H1 (cell line): ENCODE measurements at regions not wholly inside any gene's neighbourhood (a gene's known extent, or its start where the extent isn't known, plus 50 kb on each side); places are given as distances from the start of the nearest gene placed in this dataset.

Source experiments
- CTCF ChIA-PET: fragments of 300-600 bp; sonication (Branson Sonifier 250); formaldehyde crosslinking; loops from one replicate; lab custom pipeline; 2021; ENCODE audit not compliant: partially characterized antibody; lab: Charles Lee
- POLR2A ChIA-PET: fragments of 300-600 bp; sonication (Branson Sonifier 250); formaldehyde crosslinking; loops from one replicate; lab custom pipeline; 2021; ENCODE audit warnings: inconsistent platforms; ENCODE audit not compliant: partially characterized antibody; lab: Charles Lee
- DNase-seq, 2 experiments: peaks; one replicate each; pipeline versions ENCODE4 v3.0.0 to v3.0.0-alpha.2; 2010 to 2022; ENCODE audit warnings: low spot score in 2 of 2, low read depth in 1 of 2, mixed read lengths in 1 of 2
- FAIRE-seq: peaks from 2 replicates; lab custom pipeline; 2011; peaks lifted over from hg19 to GRCh38; lab: Jason Lieb, UNC
- H2AFZ ChIP-seq: 2 replicates; pipeline ENCODE4 v1.8.1; 2012; ENCODE audit warnings: low read length, inconsistent platforms
- H2AK5ac ChIP-seq: 2 replicates; pipeline ENCODE4 v1.6.1; 2013; ENCODE audit warnings: low read depth, low read length
- H2BK120ac ChIP-seq: replicated peaks from 2 replicates; pipeline ENCODE3; 2013; ENCODE audit warnings: low read depth, low read length, inconsistent platforms
- H2BK12ac ChIP-seq: 2 replicates; pipeline ENCODE4 v1.6.1; 2013; ENCODE audit warnings: low read depth, low read length
- H2BK15ac ChIP-seq: 2 replicates; pipeline ENCODE4 v1.6.1; 2013; ENCODE audit warnings: low read length
- H2BK20ac ChIP-seq: 2 replicates; pipeline ENCODE4 v1.6.1; 2013; ENCODE audit warnings: low read length
- H2BK5ac ChIP-seq: 2 replicates; pipeline ENCODE4 v1.6.1; 2013; ENCODE audit warnings: low read depth, low read length
- H3K14ac ChIP-seq: 2 replicates; pipeline ENCODE4 v1.6.1; 2013; ENCODE audit warnings: inconsistent platforms; ENCODE audit not compliant: insufficient read length
- H3K18ac ChIP-seq: 2 replicates; pipeline ENCODE4 v1.6.1; 2013; ENCODE audit warnings: low read length; ENCODE audit errors: extremely low read depth
- H3K23ac ChIP-seq: 2 replicates; pipeline ENCODE4 v1.6.1; 2013; ENCODE audit warnings: inconsistent platforms; ENCODE audit not compliant: insufficient read length
- H3K23me2 ChIP-seq: 2 replicates; pipeline ENCODE4 v1.6.1; 2013; ENCODE audit warnings: low read depth, low read length
- H3K27ac ChIP-seq: 2 replicates; pipeline ENCODE4 v1.6.1; 2011; ENCODE audit warnings: low read depth, low read length, inconsistent platforms
- H3K27me3 ChIP-seq, 4 experiments: replicated peaks in 1 of 4; 1 replicate in 1 of 4; 2 replicates in 3 of 4; pipeline versions ENCODE4 v1.6.1 to v1.8.1; 2011 to 2013; ENCODE audit warnings: low read length in 3 of 4, mild to moderate bottlenecking in 3 of 4, inconsistent platforms in 2 of 4, mixed read lengths in 2 of 4, moderate library complexity in 1 of 4; ENCODE audit not compliant: control insufficient read depth in 3 of 4, insufficient read depth in 3 of 4; ENCODE audit errors: extremely low read depth in 1 of 4
- H3K36me3 ChIP-seq, 4 experiments: 2 replicates each; pipeline versions ENCODE4 v1.6.1 to v1.8.1; 2011 to 2013; ENCODE audit warnings: mild to moderate bottlenecking in 4 of 4, low read length in 3 of 4, moderate library complexity in 2 of 4, control low read depth in 1 of 4, inconsistent platforms in 1 of 4; ENCODE audit not compliant: insufficient read depth in 4 of 4, control insufficient read depth in 2 of 4
- H3K4ac ChIP-seq: replicated peaks from 2 replicates; pipeline ENCODE3; 2013; ENCODE audit warnings: low read length, low read depth, mixed read lengths, inconsistent platforms; ENCODE audit not compliant: insufficient read length
- H3K4me1 ChIP-seq, 4 experiments: replicated peaks in 1 of 4; 1 replicate in 1 of 4; 2 replicates in 3 of 4; pipeline versions ENCODE4 v1.6.1 to v1.8.1; 2011 to 2013; ENCODE audit warnings: low read length in 3 of 4, inconsistent platforms in 2 of 4, mixed read lengths in 1 of 4; ENCODE audit not compliant: insufficient read depth in 4 of 4, control insufficient read depth in 3 of 4
- H3K4me2 ChIP-seq, 2 experiments: 2 replicates each; pipeline versions ENCODE4 v1.6.1 to v1.8.1; 2011 to 2013; ENCODE audit warnings: low read depth in 2 of 2, low read length in 2 of 2, control low read depth in 1 of 2, inconsistent platforms in 1 of 2, mild to moderate bottlenecking in 1 of 2; ENCODE audit not compliant: insufficient read depth in 1 of 2
- H3K4me3 ChIP-seq, 4 experiments: fragments of 200-600, 300-600 bp in 1 of 4; sonication (generic), shearing (Covaris generic), sonication (Bioruptor Twin) in 1 of 4; 2 replicates each; pipeline versions ENCODE4 v1.5.1 to v1.8.1; 2011 to 2016; ENCODE audit warnings: low read length in 4 of 4, low read depth in 3 of 4, control low read depth in 2 of 4, inconsistent platforms in 2 of 4, mild to moderate bottlenecking in 2 of 4, mixed read lengths in 1 of 4, moderate library complexity in 1 of 4; ENCODE audit not compliant: insufficient read depth in 2 of 4; ENCODE audit errors: extremely low read depth in 1 of 4
- H3K56ac ChIP-seq: replicated peaks from 2 replicates; pipeline ENCODE3; 2013; ENCODE audit warnings: low read depth, mild to moderate bottlenecking, mixed read lengths, low read length, inconsistent platforms; ENCODE audit not compliant: insufficient read length
- H3K79me1 ChIP-seq: 2 replicates; pipeline ENCODE4 v1.6.1; 2013; ENCODE audit warnings: low read depth, low read length, control low read depth
- H3K79me2 ChIP-seq, 2 experiments: 2 replicates each; pipeline versions ENCODE4 v1.6.1 to v1.8.1; 2012 to 2013; ENCODE audit warnings: low read length in 2 of 2, mild to moderate bottlenecking in 2 of 2, inconsistent platforms in 1 of 2; ENCODE audit not compliant: insufficient read depth in 2 of 2, control insufficient read depth in 1 of 2
- H3K9ac ChIP-seq, 4 experiments: replicated peaks in 1 of 4; 1 replicate in 1 of 4; 2 replicates in 3 of 4; pipeline versions ENCODE4 v1.6.1 to v1.8.1; 2011 to 2013; ENCODE audit warnings: low read depth in 3 of 4, low read length in 3 of 4, control low read depth in 2 of 4, mild to moderate bottlenecking in 2 of 4, moderate library complexity in 2 of 4, inconsistent platforms in 1 of 4; ENCODE audit errors: extremely low read depth in 1 of 4
- H3K9me3 ChIP-seq, 2 experiments: 2 replicates each; pipeline versions ENCODE4 v1.6.1 to v1.8.1; 2012 to 2013; ENCODE audit warnings: mild to moderate bottlenecking in 2 of 2, moderate library complexity in 2 of 2, control low read depth in 1 of 2, inconsistent platforms in 1 of 2, low read depth in 1 of 2, low read length in 1 of 2, mixed read lengths in 1 of 2; ENCODE audit not compliant: insufficient read depth in 2 of 2
- H4K20me1 ChIP-seq, 2 experiments: replicated peaks in 1 of 2; 2 replicates each; pipeline versions ENCODE3 to v1.8.1; 2011 to 2013; ENCODE audit warnings: inconsistent platforms in 2 of 2, low read length in 2 of 2, mild to moderate bottlenecking in 1 of 2; ENCODE audit not compliant: insufficient read depth in 2 of 2, control insufficient read depth in 1 of 2
- H4K5ac ChIP-seq: 2 replicates; pipeline ENCODE4 v1.6.1; 2013; ENCODE audit warnings: low read length, low read depth, mixed read lengths, inconsistent platforms; ENCODE audit not compliant: insufficient read length
- H4K8ac ChIP-seq: 2 replicates; pipeline ENCODE4 v1.8.0; 2013; ENCODE audit warnings: mild to moderate bottlenecking, moderate library complexity, low read length, inconsistent platforms; ENCODE audit not compliant: insufficient read depth; ENCODE audit errors: extremely low read depth
- H4K91ac ChIP-seq: replicated peaks from 2 replicates; pipeline ENCODE3; 2013; ENCODE audit warnings: low read length, mixed read lengths, inconsistent platforms; ENCODE audit not compliant: insufficient read length
- BACH1 ChIP-seq: IDR thresholded peaks from 2 replicates; pipeline ENCODE4 v1.6.1; 2012; ENCODE audit warnings: low read length, improper control_type of control experiment
- TAF1 ChIP-seq: IDR thresholded peaks from 2 replicates; pipeline ENCODE4 v1.6.1; 2011; ENCODE audit warnings: mild to moderate bottlenecking, low read depth, low read length
- WGBS, 2 experiments: shearing (Covaris generic) in 1 of 2; methylation state at CpG; one replicate each; pipeline versions ENCODE4 v1.1.6 to v1.1.7; 2013 to 2015; ENCODE audit warnings: low lambda C conversion rate in 2 of 2, mixed read lengths in 2 of 2, inconsistent platforms in 1 of 2, low coverage in 1 of 2, missing lambda C conversion rate in 1 of 2; ENCODE audit not compliant: insufficient replicate concordance in 2 of 2, insufficient coverage in 1 of 2, insufficient read length in 1 of 2; ENCODE audit errors: extremely low coverage in 1 of 2, missing lambda C conversion rate in 1 of 2; 5-methylcytosine and 5-hydroxymethylcytosine counted together
- TF ChIP-seq, protein P1 (sequence below): IDR thresholded peaks from 2 replicates; pipeline ENCODE4 v1.6.1; 2012; ENCODE audit warnings: inconsistent platforms

DNA sequence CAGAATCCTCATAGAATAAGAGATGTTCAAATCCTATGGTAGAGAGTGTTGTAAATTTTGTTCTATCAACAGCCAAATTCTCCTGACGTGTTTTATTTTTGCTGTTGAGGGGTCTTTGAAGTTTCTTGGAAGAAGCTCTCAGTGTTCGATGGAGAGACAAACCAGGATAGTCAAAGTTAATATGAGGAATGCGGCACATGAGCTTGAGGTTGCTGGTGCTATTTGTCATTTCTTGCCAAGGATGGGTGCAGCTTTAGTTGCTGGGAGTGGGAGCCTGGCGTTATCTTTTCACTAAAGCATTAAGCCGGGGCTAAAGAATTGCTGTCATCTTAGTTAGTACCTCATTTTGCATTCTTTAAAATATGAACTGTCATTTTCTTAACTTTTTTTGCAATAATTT, 239.9 kb upstream of the CSNK1A1L start:
- DNase-seq = no peak
- H3K14ac ChIP-seq = no peak overlapping the region
- no peaks in the 10 kb centered on the region for H3K23me2 ChIP-seq
- H3K4me3 ChIP-seq = no peak overlapping the region
- H2BK12ac ChIP-seq = no peak overlapping the region
- no peak overlapping the region for H2BK20ac ChIP-seq
- H3K27me3 ChIP-seq = no peaks in the 10 kb centered on the region
- no peak overlapping the region for H2BK15ac ChIP-seq
- FAIRE-seq = no peak
- H3K36me3 ChIP-seq = no peaks in the 10 kb centered on the region
- no peak overlapping the region for H3K9ac ChIP-seq
- no peaks in the 10 kb centered on the region for H3K9me3 ChIP-seq
- H3K4me2 ChIP-seq = no peak overlapping the region
- no peak overlapping the region for H2AFZ ChIP-seq
- H2AK5ac ChIP-seq = no peak overlapping the region
- H3K56ac ChIP-seq = no peak overlapping the region
- H3K27ac ChIP-seq = no peak overlapping the region
- ChIA-PET CTCF (no interaction called here), POLR2A (no interaction called here)
- no peak overlapping the region for H3K4ac ChIP-seq
- H3K18ac ChIP-seq = no peak overlapping the region
- no peaks in the 10 kb centered on the region for H3K79me2 ChIP-seq
- no peak overlapping the region for H4K91ac ChIP-seq
- no peaks in the 10 kb centered on the region for H4K20me1 ChIP-seq
- no peak overlapping the region for H4K8ac ChIP-seq
- H2BK5ac ChIP-seq = no peak overlapping the region
- H3K4me1 ChIP-seq = no peaks in the 10 kb centered on the region
- H4K5ac ChIP-seq = no peak overlapping the region
- H3K23ac ChIP-seq = no peak overlapping the region
- H2BK120ac ChIP-seq = no peak overlapping the region
- TF ChIP-seq BACH1 (no peak), TAF1 (no peak)
- TF ChIP-seq, protein P1, sequence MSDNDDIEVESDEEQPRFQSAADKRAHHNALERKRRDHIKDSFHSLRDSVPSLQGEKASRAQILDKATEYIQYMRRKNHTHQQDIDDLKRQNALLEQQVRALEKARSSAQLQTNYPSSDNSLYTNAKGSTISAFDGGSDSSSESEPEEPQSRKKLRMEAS = no peak
- 90% methylated on average over 5 of the region's 5 CpGs; no CpG with 5 or more reads in 1 of the 2 experiments for WGBS, 2 experiments
- no peaks in the 10 kb centered on the region for H3K79me1 ChIP-seq
